Hepatocyte (in vitro differentiated cells): ENCODE measurements at regions not wholly inside any gene's neighbourhood (a gene's known extent, or its start where the extent isn't known, plus 50 kb on each side); places are given as distances from the start of the nearest gene placed in this dataset.

Experiments used
- DNase-seq: peaks from one replicate; pipeline ENCODE4 v3.0.0-alpha.2; 2016; ENCODE audit warnings: low spot score
- H2AFZ ChIP-seq: fragments of 200-600 bp; sonication (generic); 2 replicates; pipeline ENCODE4 v1.6.0; 2016; ENCODE audit warnings: antibody characterized with exemption, mild to moderate bottlenecking
- H3K27ac ChIP-seq: fragments of 200-600 bp; sonication (generic); 2 replicates; pipeline ENCODE4 v1.5.1; 2016; ENCODE audit warnings: mild to moderate bottlenecking
- H3K27me3 ChIP-seq: fragments of 200-600 bp; sonication (generic); 2 replicates; pipeline ENCODE4 v1.6.1; 2016
- H3K36me3 ChIP-seq: fragments of 200-600 bp; sonication (generic); replicated peaks from 2 replicates; pipeline ENCODE4 v1.5.1; 2016; ENCODE audit warnings: low read depth; ENCODE audit not compliant: insufficient read depth
- H3K4me1 ChIP-seq: fragments of 200-600 bp; sonication (generic); 2 replicates; pipeline ENCODE4 v1.5.1; 2016; ENCODE audit warnings: mild to moderate bottlenecking, moderate library complexity; ENCODE audit not compliant: insufficient read depth
- H3K4me2 ChIP-seq: fragments of 200-600 bp; sonication (generic); 2 replicates; pipeline ENCODE4 v1.6.0; 2016
- H3K4me3 ChIP-seq: fragments of 200-600 bp; sonication (generic); 2 replicates; pipeline ENCODE4 v1.5.1; 2016; ENCODE audit warnings: mild to moderate bottlenecking
- H3K79me2 ChIP-seq: fragments of 200-600 bp; sonication (generic); 2 replicates; pipeline ENCODE4 v1.6.0; 2017; ENCODE audit warnings: mild to moderate bottlenecking
- H3K9me2 ChIP-seq: fragments of 200-600 bp; sonication (generic); replicated peaks from 2 replicates; pipeline ENCODE4 v1.6.0; 2017; ENCODE audit warnings: mild to moderate bottlenecking; ENCODE audit not compliant: insufficient read depth
- H3K9me3 ChIP-seq: fragments of 200-600 bp; sonication (generic); 2 replicates; pipeline ENCODE4 v1.5.1; 2016; ENCODE audit warnings: low read depth, mild to moderate bottlenecking
- H4K20me1 ChIP-seq: fragments of 200-600 bp; sonication (generic); 2 replicates; pipeline ENCODE4 v1.6.0; 2016; ENCODE audit warnings: mild to moderate bottlenecking; ENCODE audit not compliant: insufficient read depth, poor library complexity, severe bottlenecking
- CTCF ChIP-seq: fragments of 200-600 bp; sonication (generic); IDR thresholded peaks from 2 replicates; pipeline ENCODE4 v1.5.1; 2016; ENCODE audit warnings: antibody characterized with exemption, mild to moderate bottlenecking; ENCODE audit not compliant: poor library complexity
- EZH2 ChIP-seq: fragments of 200-600 bp; sonication (generic); IDR thresholded peaks from 2 replicates; pipeline ENCODE4 v1.6.1; 2016; ENCODE audit warnings: antibody characterized with exemption, mild to moderate bottlenecking, borderline replicate concordance
- EZH2phosphoT487 ChIP-seq: fragments of 200-600 bp; sonication (generic); IDR thresholded peaks from one replicate; pipeline ENCODE4 v1.6.1; 2018; ENCODE audit warnings: antibody characterized with exemption, mild to moderate bottlenecking, low read depth, moderate library complexity; ENCODE audit not compliant: unreplicated experiment, severe bottlenecking
- WGBS: methylation state at CpG from one replicate; pipeline ENCODE4 v1.1.6; 2016; ENCODE audit warnings: low lambda C conversion rate; ENCODE audit errors: missing lambda C conversion rate; 5-methylcytosine and 5-hydroxymethylcytosine counted together

GRCh38 chr4:162675661-162676060, 491.0 kb downstream of the NAF1 start:
- no peak overlapping the region for H3K4me2 ChIP-seq
- no peaks in the 10 kb centered on the region for H3K36me3 ChIP-seq
- DNase-seq: no peak
- 89% methylated on average over 2 of the region's 2 CpGs for WGBS
- H3K27me3 ChIP-seq: no peaks in the 10 kb centered on the region
- no peaks in the 10 kb centered on the region for H3K9me2 ChIP-seq
- no peak overlapping the region for H3K4me3 ChIP-seq
- no peaks in the 10 kb centered on the region for H4K20me1 ChIP-seq
- no peak overlapping the region for H3K27ac ChIP-seq
- H3K79me2 ChIP-seq: no peaks in the 10 kb centered on the region
- no peaks in the 10 kb centered on the region for H3K4me1 ChIP-seq
- no peak overlapping the region for H2AFZ ChIP-seq
- peaks cover 9% of the 10 kb centered on the region for H3K9me3 ChIP-seq
- TF ChIP-seq CTCF (no peak), EZH2 (no peak), EZH2phosphoT487 (no peak)

- no peaks in the 10 kb centered on the region for H3K9me2 ChIP-seq
- H3K4me2 ChIP-seq: no peak overlapping the region
- H3K27ac ChIP-seq: no peak overlapping the region
- WGBS: 100% methylated on average over 1 of the region's 1 CpG
- no peak overlapping the region for H2AFZ ChIP-seq
- H3K79me2 ChIP-seq: no peaks in the 10 kb centered on the region
- no peaks in the 10 kb centered on the region for H3K4me1 ChIP-seq
- no peak for TF ChIP-seq CTCF
- TF ChIP-seq EZH2: no peak
- TF ChIP-seq EZH2phosphoT487: no peak
- no peaks in the 10 kb centered on the region for H3K36me3 ChIP-seq
- no peaks in the 10 kb centered on the region for H3K27me3 ChIP-seq
- no peak for DNase-seq
- H3K9me3 ChIP-seq: no peaks in the 10 kb centered on the region
- no peaks in the 10 kb centered on the region for H4K20me1 ChIP-seq
- H3K4me3 ChIP-seq: no peak overlapping the region
Measured at GRCh38 chr4:162661913-162662312, 498.1 kb upstream of the FSTL5 start.

DNA sequence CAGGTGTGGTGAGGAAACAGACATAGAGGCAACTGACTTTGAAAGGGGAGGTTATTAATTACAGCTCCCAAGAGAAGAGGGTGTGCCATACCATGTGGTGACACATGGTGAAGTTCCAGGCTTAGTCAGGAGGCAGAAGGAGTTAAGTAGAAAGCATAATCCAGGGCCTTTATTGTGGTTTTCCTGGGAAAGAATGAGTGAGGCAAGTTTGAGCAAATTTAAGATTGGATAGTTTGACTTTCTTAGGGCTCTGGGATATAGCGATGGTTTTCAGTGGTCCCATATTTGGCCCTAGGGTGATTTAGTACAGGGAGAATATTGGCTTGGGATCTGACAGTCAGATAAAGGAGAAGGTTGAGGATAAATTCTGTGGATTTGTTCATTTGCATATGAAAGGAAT, 495.9 kb upstream of the FSTL5 start:
- H3K4me1 ChIP-seq: no peaks in the 10 kb centered on the region
- H3K9me3 ChIP-seq: no peaks in the 10 kb centered on the region
- no peaks in the 10 kb centered on the region for H4K20me1 ChIP-seq
- H3K4me3 ChIP-seq: no peak overlapping the region
- no peak overlapping the region for H3K4me2 ChIP-seq
- no peaks in the 10 kb centered on the region for H3K27me3 ChIP-seq
- H3K9me2 ChIP-seq: no peaks in the 10 kb centered on the region
- 92% methylated on average over 1 of the region's 1 CpG for WGBS
- no peak overlapping the region for H2AFZ ChIP-seq
- TF ChIP-seq CTCF: no peak
- TF ChIP-seq EZH2: no peak
- TF ChIP-seq EZH2phosphoT487: no peak
- H3K27ac ChIP-seq: no peak overlapping the region
- H3K36me3 ChIP-seq: no peaks in the 10 kb centered on the region
- no peaks in the 10 kb centered on the region for H3K79me2 ChIP-seq
- no peak for DNase-seq

DNA sequence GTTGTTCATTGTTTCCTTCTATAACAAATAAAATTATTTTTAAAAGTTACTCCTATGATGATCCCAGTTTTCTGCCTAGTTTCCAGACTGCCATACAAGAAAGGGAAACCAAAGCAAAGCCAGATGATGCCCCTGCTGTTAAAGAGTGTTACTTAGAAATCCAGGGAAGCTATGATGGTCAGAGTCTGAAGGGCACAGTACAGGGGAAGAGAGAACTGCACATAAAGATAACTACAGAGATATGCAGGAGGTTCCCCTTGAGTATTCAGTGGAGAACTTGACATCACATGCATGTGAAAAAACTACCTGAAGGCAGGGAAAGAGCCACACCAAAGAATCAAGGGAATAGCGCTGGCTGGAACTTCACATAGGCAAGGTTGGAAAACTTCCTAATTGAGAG, 494.2 kb upstream of the FSTL5 start:
- H3K36me3 ChIP-seq: no peaks in the 10 kb centered on the region
- no peak overlapping the region for H2AFZ ChIP-seq
- no peaks in the 10 kb centered on the region for H3K79me2 ChIP-seq
- peak; percentile 7 for DNase-seq
- no peak overlapping the region for H3K4me2 ChIP-seq
- H3K27me3 ChIP-seq: no peaks in the 10 kb centered on the region
- no peak overlapping the region for H3K4me3 ChIP-seq
- H3K9me3 ChIP-seq: no peaks in the 10 kb centered on the region
- H3K4me1 ChIP-seq: no peaks in the 10 kb centered on the region
- 97% methylated on average over 1 of the region's 1 CpG for WGBS
- no peaks in the 10 kb centered on the region for H4K20me1 ChIP-seq
- H3K27ac ChIP-seq: no peak overlapping the region
- no peaks in the 10 kb centered on the region for H3K9me2 ChIP-seq
- no peak for TF ChIP-seq EZH2phosphoT487
